Astrocyte (in vitro differentiated cells and primary cell): ENCODE measurements at regions not wholly inside any gene's neighbourhood (a gene's known extent, or its start where the extent isn't known, plus 50 kb on each side); places are given as distances from the start of the nearest gene placed in this dataset.

Source experiments
- DNase-seq: peaks from one replicate; pipeline ENCODE4 v3.0.0-alpha.2; 2010; ENCODE audit warnings: low read depth
- FAIRE-seq: peaks from 2 replicates; lab custom pipeline; 2011; peaks lifted over from hg19 to GRCh38; lab: Jason Lieb, UNC
- H2AFZ ChIP-seq: 2 replicates; pipeline ENCODE4 v1.6.0; 2012; ENCODE audit warnings: low read depth, low read length, inconsistent platforms
- H3K27ac ChIP-seq: 2 replicates; pipeline ENCODE4 v1.5.1; 2011; ENCODE audit warnings: low read depth, low read length, inconsistent platforms
- H3K27me3 ChIP-seq: 2 replicates; pipeline ENCODE4 v1.6.0; 2011; ENCODE audit warnings: low read length, inconsistent platforms; ENCODE audit not compliant: insufficient read depth
- H3K36me3 ChIP-seq: 2 replicates; pipeline ENCODE4 v1.5.1; 2011; ENCODE audit warnings: low read length, inconsistent platforms; ENCODE audit not compliant: insufficient read depth
- H3K4me1 ChIP-seq: 2 replicates; pipeline ENCODE4 v1.5.1; 2011; ENCODE audit warnings: low read length, inconsistent platforms; ENCODE audit not compliant: insufficient read depth
- H3K4me2 ChIP-seq: 2 replicates; pipeline ENCODE4 v1.6.0; 2012; ENCODE audit warnings: low read length, inconsistent platforms
- H3K4me3 ChIP-seq: 2 replicates; pipeline ENCODE4 v1.5.1; 2011; ENCODE audit warnings: low read depth, mild to moderate bottlenecking, low read length, inconsistent platforms; ENCODE audit not compliant: insufficient read depth
- H3K79me2 ChIP-seq: 2 replicates; pipeline ENCODE4 v1.6.0; 2012; ENCODE audit warnings: mild to moderate bottlenecking, low read length, inconsistent platforms; ENCODE audit not compliant: insufficient read depth
- H3K9ac ChIP-seq: 2 replicates; pipeline ENCODE4 v1.6.0; 2012; ENCODE audit warnings: mild to moderate bottlenecking, low read length, inconsistent platforms
- H3K9me3 ChIP-seq: 2 replicates; pipeline ENCODE4 v1.5.1; 2012; ENCODE audit warnings: low read depth, mild to moderate bottlenecking, low read length, inconsistent platforms; ENCODE audit not compliant: insufficient read depth
- H4K20me1 ChIP-seq: 2 replicates; pipeline ENCODE4 v1.6.0; 2012; ENCODE audit warnings: low read length, inconsistent platforms; ENCODE audit not compliant: insufficient read depth
- H3K27ac Mint-ChIP-seq: one replicate; pipeline ENCODE4 v1.8.0; 2021; ENCODE audit warnings: mild to moderate bottlenecking, mixed read lengths; ENCODE audit not compliant: unreplicated experiment
- H3K27me3 Mint-ChIP-seq: one replicate; pipeline ENCODE4 v1.8.0; 2021; ENCODE audit warnings: low read depth, mixed read lengths; ENCODE audit not compliant: unreplicated experiment
- H3K36me3 Mint-ChIP-seq: one replicate; pipeline ENCODE4 v1.8.0; 2021; ENCODE audit warnings: low read depth, mixed read lengths; ENCODE audit not compliant: unreplicated experiment
- H3K4me1 Mint-ChIP-seq: one replicate; pipeline ENCODE4 v1.8.0; 2021; ENCODE audit warnings: low read depth, mixed read lengths; ENCODE audit not compliant: unreplicated experiment
- H3K4me3 Mint-ChIP-seq: one replicate; pipeline ENCODE4 v1.8.0; 2021; ENCODE audit warnings: mild to moderate bottlenecking, moderate library complexity, mixed read lengths; ENCODE audit not compliant: unreplicated experiment
- H3K9me3 Mint-ChIP-seq: one replicate; pipeline ENCODE4 v1.8.0; 2021; ENCODE audit warnings: mild to moderate bottlenecking, mixed read lengths; ENCODE audit not compliant: unreplicated experiment
- EZH2 ChIP-seq: IDR thresholded peaks from 2 replicates; pipeline ENCODE4 v1.6.1; 2012; ENCODE audit warnings: mild to moderate bottlenecking, low read length, inconsistent platforms; ENCODE audit not compliant: insufficient read depth
- TF ChIP-seq, protein P1 (sequence below): IDR thresholded peaks from 2 replicates; pipeline ENCODE4 v1.5.1; 2011; ENCODE audit warnings: low read depth, mild to moderate bottlenecking, inconsistent platforms, low read length, moderate library complexity; ENCODE audit not compliant: insufficient read depth

DNA sequence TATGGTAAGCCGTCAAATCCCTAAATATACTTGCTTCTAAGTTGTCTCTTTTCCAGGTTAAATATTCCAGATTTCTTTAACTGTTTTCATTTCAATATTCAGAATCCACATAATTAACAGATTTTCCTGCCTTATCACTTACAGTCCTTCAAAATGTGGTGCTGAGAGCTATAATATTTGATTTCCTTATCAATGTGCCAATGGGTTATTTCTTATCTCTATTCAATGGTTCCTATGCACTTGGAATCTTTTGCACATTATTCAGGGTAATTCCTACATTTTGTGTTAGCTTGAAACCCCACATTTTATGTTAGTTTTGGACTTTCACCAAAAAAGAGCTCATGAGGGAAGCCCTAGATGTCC lies 173.5 kb downstream of the ZFP36L2 start:
- H3K4me1 ChIP-seq, result peaks cover 16% of the 10 kb centered on the region
- H3K27me3 ChIP-seq, result no peaks in the 10 kb centered on the region
- DNase-seq, result no peak
- H3K4me1 Mint-ChIP-seq, result peaks cover 20% of the 10 kb centered on the region
- H4K20me1 ChIP-seq, result no peaks in the 10 kb centered on the region
- no peak overlapping the region for H3K27ac Mint-ChIP-seq
- FAIRE-seq, result no peak
- no peaks in the 10 kb centered on the region for H3K9me3 ChIP-seq
- no peaks in the 10 kb centered on the region for H3K36me3 ChIP-seq
- no peak overlapping the region for H3K4me2 ChIP-seq
- H3K4me3 ChIP-seq, result no peak overlapping the region
- peaks cover 2% of the 10 kb centered on the region for H3K36me3 Mint-ChIP-seq
- H3K79me2 ChIP-seq, result no peaks in the 10 kb centered on the region
- H2AFZ ChIP-seq, result no peak overlapping the region
- H3K9me3 Mint-ChIP-seq, result no peaks in the 10 kb centered on the region
- H3K27ac ChIP-seq, result no peak overlapping the region
- no peak overlapping the region for H3K9ac ChIP-seq
- no peak for TF ChIP-seq EZH2
- TF ChIP-seq, protein P1, sequence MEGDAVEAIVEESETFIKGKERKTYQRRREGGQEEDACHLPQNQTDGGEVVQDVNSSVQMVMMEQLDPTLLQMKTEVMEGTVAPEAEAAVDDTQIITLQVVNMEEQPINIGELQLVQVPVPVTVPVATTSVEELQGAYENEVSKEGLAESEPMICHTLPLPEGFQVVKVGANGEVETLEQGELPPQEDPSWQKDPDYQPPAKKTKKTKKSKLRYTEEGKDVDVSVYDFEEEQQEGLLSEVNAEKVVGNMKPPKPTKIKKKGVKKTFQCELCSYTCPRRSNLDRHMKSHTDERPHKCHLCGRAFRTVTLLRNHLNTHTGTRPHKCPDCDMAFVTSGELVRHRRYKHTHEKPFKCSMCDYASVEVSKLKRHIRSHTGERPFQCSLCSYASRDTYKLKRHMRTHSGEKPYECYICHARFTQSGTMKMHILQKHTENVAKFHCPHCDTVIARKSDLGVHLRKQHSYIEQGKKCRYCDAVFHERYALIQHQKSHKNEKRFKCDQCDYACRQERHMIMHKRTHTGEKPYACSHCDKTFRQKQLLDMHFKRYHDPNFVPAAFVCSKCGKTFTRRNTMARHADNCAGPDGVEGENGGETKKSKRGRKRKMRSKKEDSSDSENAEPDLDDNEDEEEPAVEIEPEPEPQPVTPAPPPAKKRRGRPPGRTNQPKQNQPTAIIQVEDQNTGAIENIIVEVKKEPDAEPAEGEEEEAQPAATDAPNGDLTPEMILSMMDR, result no peak
- no peak overlapping the region for H3K4me3 Mint-ChIP-seq
- H3K27me3 Mint-ChIP-seq, result peaks cover 8% of the 10 kb centered on the region

DNA sequence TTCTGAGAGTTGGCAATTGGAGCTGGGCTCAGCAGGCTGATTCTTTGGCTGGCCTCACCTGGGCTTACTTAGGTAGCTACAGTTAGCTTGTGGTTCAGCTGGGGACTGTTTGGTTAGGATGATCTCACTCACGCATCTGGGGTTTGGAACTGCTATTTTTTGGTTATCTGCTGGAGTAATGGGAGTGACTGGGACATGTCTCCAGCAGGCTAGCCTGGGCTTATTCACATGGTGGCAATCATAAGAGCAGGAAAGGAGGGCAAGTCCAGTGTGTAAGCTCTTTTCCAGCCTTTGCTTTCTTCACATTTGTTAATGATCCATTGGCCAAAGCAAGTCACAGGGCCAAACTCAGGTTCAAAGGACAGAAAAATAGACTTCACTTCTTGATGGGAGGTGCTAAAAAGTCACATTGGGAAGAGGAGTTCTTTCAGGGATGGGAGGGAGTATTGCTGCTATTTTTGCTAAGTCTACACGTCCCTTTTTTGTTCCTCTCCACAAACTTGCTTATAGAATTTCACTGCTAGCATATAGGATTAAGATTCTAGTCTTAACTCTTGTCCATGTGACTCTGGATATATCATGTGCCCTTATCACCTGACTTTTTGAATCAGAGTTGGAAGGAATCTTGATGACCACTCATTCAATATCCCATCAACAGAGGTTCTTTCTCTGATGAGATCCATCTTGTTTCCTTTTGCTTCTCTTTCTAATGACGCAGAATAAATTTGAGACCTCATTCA lies 174.0 kb downstream of the ZFP36L2 start:
- H3K4me2 ChIP-seq, result no peak overlapping the region
- no peak for DNase-seq
- H3K9me3 ChIP-seq, result no peaks in the 10 kb centered on the region
- no peak overlapping the region for H3K9ac ChIP-seq
- Mint-ChIP-seq H3K4me1 (peaks cover 19% of the 10 kb centered on the region), H3K27me3 (peaks cover 8% of the 10 kb centered on the region), H3K27ac (no peak overlapping the region), H3K4me3 (peak overlapping the region; percentile 0), H3K36me3 (peaks cover 2% of the 10 kb centered on the region), H3K9me3 (no peaks in the 10 kb centered on the region)
- H3K36me3 ChIP-seq, result no peaks in the 10 kb centered on the region
- H3K79me2 ChIP-seq, result no peaks in the 10 kb centered on the region
- H3K27me3 ChIP-seq, result no peaks in the 10 kb centered on the region
- H3K4me1 ChIP-seq, result peaks cover 19% of the 10 kb centered on the region
- TF ChIP-seq EZH2, result no peak
- TF ChIP-seq, protein P1, result no peak
- H3K4me3 ChIP-seq, result no peak overlapping the region
- H3K27ac ChIP-seq, result no peak overlapping the region
- FAIRE-seq, result peak; percentile 34
- no peak overlapping the region for H2AFZ ChIP-seq
- H4K20me1 ChIP-seq, result no peaks in the 10 kb centered on the region

DNA sequence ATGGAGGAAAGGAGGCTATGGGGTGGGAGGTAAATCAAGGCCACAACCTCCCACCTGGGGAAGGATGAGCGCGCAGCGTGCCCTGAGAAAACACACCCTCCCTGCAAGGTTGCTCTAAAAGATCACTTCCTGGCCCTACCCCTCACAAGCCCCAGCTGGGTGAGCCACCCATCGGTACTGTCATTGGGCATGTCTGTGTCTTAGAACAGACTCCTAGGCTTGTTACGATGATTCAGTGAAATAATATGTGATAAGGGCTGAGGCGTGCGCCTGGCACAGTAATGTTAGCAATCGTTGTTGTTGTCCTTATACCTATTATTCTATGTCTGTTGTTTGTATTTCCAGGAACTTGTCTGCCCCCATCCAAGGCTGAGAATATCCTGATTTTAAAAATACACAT lies 175.1 kb downstream of the ZFP36L2 start:
- Histone ChIP-seq H3K36me3 (no peaks in the 10 kb centered on the region), H3K79me2 (no peaks in the 10 kb centered on the region), H4K20me1 (no peaks in the 10 kb centered on the region), H2AFZ (no peak overlapping the region), H3K4me2 (peak overlapping the region; percentile 11), H3K27me3 (no peaks in the 10 kb centered on the region), H3K9ac (no peak overlapping the region), H3K4me1 (peaks cover 28% of the 10 kb centered on the region), H3K27ac (no peak overlapping the region), H3K4me3 (no peak overlapping the region), H3K9me3 (no peaks in the 10 kb centered on the region)
- Mint-ChIP-seq H3K27me3 (peaks cover 8% of the 10 kb centered on the region), H3K27ac (no peak overlapping the region), H3K9me3 (peaks cover 2% of the 10 kb centered on the region), H3K4me1 (peaks cover 25% of the 10 kb centered on the region), H3K36me3 (peaks cover 2% of the 10 kb centered on the region), H3K4me3 (no peak overlapping the region)
- peak; percentile 67 for FAIRE-seq
- DNase-seq, result peak; percentile 72
- TF ChIP-seq, protein P1, result no peak
- TF ChIP-seq EZH2, result no peak
